ENCODE measurements at regions not wholly inside any gene's neighbourhood (a gene's known extent, or its start where the extent isn't known, plus 50 kb on each side); places are given as distances from the start of the nearest gene placed in this dataset.
"Not testable (repeated sequence)": the region's sequence is repeated elsewhere in the genome, so short reads cannot be mapped to it uniquely, and the experiment has no call there.

GRCh38 chr9:84535973-84536372, 133.6 kb upstream of the NTRK2 start:
- not testable (repeated sequence) for TF ChIP-seq CTCF, POLR2A (IDR thresholded peaks at IDR 0.05)

All from sigmoid colon (tissue), 3 donors.